Lower leg skin (tissue), 3 donors: ENCODE measurements at regions not wholly inside any gene's neighbourhood (a gene's known extent, or its start where the extent isn't known, plus 50 kb on each side); places are given as distances from the start of the nearest gene placed in this dataset.

Experiments
- CTCF ChIP-seq, 3 donors: fragments of 450-650 bp; IDR thresholded peaks; one replicate each; pipeline ENCODE4 v1.5.1; 2016; ENCODE audit warnings: antibody characterized with exemption in 3 of 3, mild to moderate bottlenecking in 3 of 3, moderate library complexity in 2 of 3
- POLR2A ChIP-seq, 2 donors: fragments of 450-650 bp; IDR thresholded peaks; one replicate each; pipeline ENCODE4 v1.6.1; 2016 to 2017; ENCODE audit warnings: antibody characterized with exemption in 2 of 2, mild to moderate bottlenecking in 1 of 2, moderate library complexity in 1 of 2

- no peak for TF ChIP-seq POLR2A (IDR thresholded peaks at IDR 0.05)
- TF ChIP-seq CTCF (IDR thresholded peaks at IDR 0.05), result no peak
Measured at GRCh38 chr16:51648526-51648925, 497.5 kb upstream of the SALL1 start.
